HepG2 (cell line): ENCODE measurements at regions not wholly inside any gene's neighbourhood (a gene's known extent, or its start where the extent isn't known, plus 50 kb on each side); places are given as distances from the start of the nearest gene placed in this dataset.

ENCODE experiments used
- ATAC-seq: fragments of 200-7000 bp; cut with Tn5 transposase; 3 replicates; pipeline ENCODE4 v1.9.1; 2020; ENCODE audit warnings: mild to moderate bottlenecking, moderate library complexity
- BruUV-seq: library from RNA; stranded (reverse); fragments of 400-500 nt; replicated peaks from 2 replicates; lab custom pipeline; 2021; lab: Mats Ljungman, UMichigan
- CTCF ChIA-PET: fragments of 300-600 bp; formaldehyde crosslinking; extraction: SDS; loops from one replicate; lab custom pipeline; 2021; ENCODE audit warnings: low total read pairs, inconsistent platforms, low intra/inter-chr PET ratio; lab: Yijun Ruan, JAX
- POLR2A ChIA-PET: fragments of 350-600 bp; sonication (Branson Sonifier 250); formaldehyde crosslinking; loops from one replicate; lab custom pipeline; 2020; ENCODE audit warnings: antibody characterized with exemption, inconsistent platforms; lab: Yijun Ruan, JAX
- DNase-seq: peaks from one replicate; pipeline ENCODE4 v3.0.0-alpha.2; 2015; ENCODE audit warnings: low spot score
- FAIRE-seq: peaks from 3 replicates; lab custom pipeline; 2011; peaks lifted over from hg19 to GRCh38; lab: Jason Lieb, UNC
- H2AFZ ChIP-seq: one replicate; pipeline ENCODE4 v1.6.1; 2011; ENCODE audit warnings: low read length, inconsistent platforms
- H3K27ac ChIP-seq: fragments of 300-600 bp; 3 replicates; pipeline ENCODE4 v1.8.0; 2011; ENCODE audit warnings: mixed run types, mild to moderate bottlenecking, mixed read lengths, low read length, inconsistent platforms; ENCODE audit not compliant: insufficient read depth; ENCODE audit errors: extremely low read length
- H3K27me3 ChIP-seq, 2 experiments: fragments of 200-600 bp in 1 of 2; 2 replicates in 1 of 2; 3 replicates in 1 of 2; pipeline versions ENCODE4 v1.6.0 to v1.8.0; 2011; ENCODE audit warnings: low read length in 2 of 2, mild to moderate bottlenecking in 2 of 2, moderate library complexity in 2 of 2, inconsistent platforms in 1 of 2; ENCODE audit not compliant: insufficient read depth in 2 of 2, control insufficient read depth in 1 of 2
- H3K36me3 ChIP-seq, 2 experiments: fragments of 200-600 bp in 1 of 2; replicated peaks in 1 of 2; 2 replicates in 1 of 2; 3 replicates in 1 of 2; pipeline versions ENCODE4 v1.5.1 to v1.8.0; 2011; ENCODE audit warnings: low read length in 2 of 2, inconsistent platforms in 1 of 2; ENCODE audit not compliant: insufficient read depth in 2 of 2, control insufficient read depth in 1 of 2
- H3K4me1 ChIP-seq: 2 replicates; pipeline ENCODE4 v1.5.1; 2012; ENCODE audit warnings: low read length, inconsistent platforms; ENCODE audit not compliant: insufficient read depth
- H3K4me2 ChIP-seq: 2 replicates; pipeline ENCODE4 v1.6.0; 2011; ENCODE audit warnings: low read depth, low read length, inconsistent platforms
- H3K4me3 ChIP-seq, 3 experiments: fragments of 200-600 bp in 1 of 3; sonication (generic), shearing (Covaris generic) in 1 of 3; replicated peaks in 1 of 3; 2 replicates each; pipeline ENCODE4 v1.5.1; 2011 to 2016; ENCODE audit warnings: low read length in 3 of 3, inconsistent platforms in 2 of 3, low read depth in 2 of 3, mild to moderate bottlenecking in 2 of 3, control low read depth in 1 of 3, mixed read lengths in 1 of 3; ENCODE audit not compliant: insufficient read depth in 1 of 3
- H3K79me2 ChIP-seq: one replicate; pipeline ENCODE4 v1.6.1; 2011; ENCODE audit warnings: low read length, inconsistent platforms; ENCODE audit not compliant: insufficient read depth
- H3K9ac ChIP-seq: 2 replicates; pipeline ENCODE4 v1.6.0; 2011; ENCODE audit warnings: mild to moderate bottlenecking, low read depth, low read length, inconsistent platforms; ENCODE audit not compliant: insufficient read depth
- H3K9me3 ChIP-seq: 2 replicates; pipeline ENCODE4 v1.5.1; 2012; ENCODE audit warnings: mild to moderate bottlenecking, low read length
- H4K20me1 ChIP-seq: 2 replicates; pipeline ENCODE4 v1.6.0; 2011; ENCODE audit warnings: inconsistent platforms, mild to moderate bottlenecking, low read length, moderate library complexity; ENCODE audit not compliant: insufficient read depth
- ZBTB8A ChIP-seq: sonication (generic); formaldehyde crosslinking; IDR thresholded peaks from 2 replicates; pipeline ENCODE4 v1.4.0; 2020; ENCODE audit warnings: mild to moderate bottlenecking, low read depth, missing genetic modification reagents, borderline replicate concordance
- ZFP1 ChIP-seq: IDR thresholded peaks from 2 replicates; pipeline ENCODE4 v1.6.1; 2016
- ZNF564 ChIP-seq: sonication (generic); formaldehyde crosslinking; IDR thresholded peaks from 2 replicates; pipeline ENCODE4 v1.8.1; 2023; ENCODE audit warnings: mild to moderate bottlenecking, missing genetic modification reagents
- WGBS: methylation state at CpG from one replicate; pipeline ENCODE4 v1.1.6; 2017; ENCODE audit warnings: low lambda C conversion rate; 5-methylcytosine and 5-hydroxymethylcytosine counted together
- in situ Hi-C: cut with HindIII; loops from 2 replicates; pipeline ENCODE4 v1.10.0; 2017; ENCODE audit warnings: low pct_unique_long_range_greater_than_20kb; ENCODE audit not compliant: extremely low pct_ligation_motif_present
- intact Hi-C: fragments of 100-400 bp; cut with micrococcal nuclease; formaldehyde crosslinking; loops from one replicate; pipeline ENCODE4 v1.10.0; 2022; ENCODE audit not compliant: unreplicated experiment
- TF ChIP-seq, protein P1 (sequence below): sonication (generic); formaldehyde crosslinking; IDR thresholded peaks from 2 replicates; pipeline ENCODE4 v1.8.1; 2023; ENCODE audit warnings: missing genetic modification reagents, inconsistent platforms, borderline replicate concordance
- TF ChIP-seq, protein P2 (sequence below): sonication (generic); formaldehyde crosslinking; IDR thresholded peaks from 2 replicates; pipeline ENCODE4 v1.4.0; 2020; ENCODE audit warnings: missing genetic modification reagents, borderline replicate concordance
- TF ChIP-seq, protein P3 (sequence below): fragments of 450-650 bp; IDR thresholded peaks from 2 replicates; pipeline ENCODE4 v1.6.1; 2016
- TF ChIP-seq, protein P4 (sequence below), 2 experiments: fragments of 450-650 bp in 1 of 2; sonication (generic) in 1 of 2; formaldehyde crosslinking; IDR thresholded peaks; 2 replicates each; pipeline versions ENCODE4 v1.5.0 to v1.8.0; 2020 to 2022; ENCODE audit warnings: mild to moderate bottlenecking in 1 of 2, missing genetic modification reagents in 1 of 2

DNA sequence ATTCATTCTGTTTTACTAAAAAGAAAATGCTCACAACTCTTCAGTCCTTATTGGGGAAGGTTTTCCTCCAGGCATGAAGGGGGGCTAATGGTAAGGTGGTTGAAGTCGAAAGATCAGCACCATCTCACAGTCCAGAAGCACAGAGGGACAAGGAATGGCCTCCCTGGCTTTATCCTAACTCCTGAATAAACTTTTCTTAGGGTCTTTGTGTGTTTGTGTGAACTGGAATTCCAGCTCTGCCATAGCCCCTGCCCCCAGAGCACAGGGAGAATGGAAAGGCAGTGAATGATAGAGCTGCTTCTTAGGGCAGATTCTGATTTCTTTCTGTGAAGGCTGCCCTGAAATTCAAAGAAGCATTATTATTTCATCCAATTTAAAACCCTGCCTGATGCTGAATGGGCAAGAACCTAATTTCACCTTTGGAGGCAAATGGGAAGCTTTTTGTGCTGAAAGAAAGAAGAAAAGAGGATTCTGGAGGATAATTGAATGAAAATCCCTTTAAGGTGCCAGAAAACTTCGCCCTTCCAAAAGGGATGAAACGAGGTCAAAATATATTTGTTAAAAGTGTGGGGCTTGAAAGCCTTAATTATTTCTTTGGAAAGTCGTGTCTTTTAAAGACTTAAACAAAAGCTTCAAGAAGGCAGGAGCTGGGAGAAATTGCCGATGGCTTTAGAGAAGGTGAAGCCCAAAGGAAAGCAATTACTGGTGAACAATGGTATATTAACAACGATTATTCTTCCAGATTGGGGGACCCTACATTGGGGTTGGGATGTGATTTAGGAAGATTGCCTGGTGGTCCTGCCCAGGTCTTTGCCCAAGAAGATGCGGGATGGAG lies 259.9 kb upstream of the RGMA start:
- Histone ChIP-seq H3K4me2 (no peak overlapping the region), H3K79me2 (no peaks in the 10 kb centered on the region), H3K27ac (no peak overlapping the region), H3K9ac (no peak overlapping the region), H3K27me3 (peaks cover 2 to 37% of the 10 kb centered on the region in 2 experiments; a peak in 2 of 5 replicates), H2AFZ (no peak overlapping the region), H3K36me3 (no peaks in the 10 kb centered on the region), H4K20me1 (no peaks in the 10 kb centered on the region), H3K4me1 (no peaks in the 10 kb centered on the region), H3K9me3 (no peaks in the 10 kb centered on the region), H3K4me3 (no peak overlapping the region)
- ChIA-PET POLR2A (no interaction called here), CTCF (no interaction called here)
- in situ Hi-C loops: loop anchor here (25.0 kb wide), 1 partner anchor 262 kb away; the partner anchor contains the start of gene RGMA
- TF ChIP-seq ZBTB8A (no peak), ZFP1 (CRISPR knock-in tag) (no peak), ZNF564 (no peak)
- TF ChIP-seq, protein P1, sequence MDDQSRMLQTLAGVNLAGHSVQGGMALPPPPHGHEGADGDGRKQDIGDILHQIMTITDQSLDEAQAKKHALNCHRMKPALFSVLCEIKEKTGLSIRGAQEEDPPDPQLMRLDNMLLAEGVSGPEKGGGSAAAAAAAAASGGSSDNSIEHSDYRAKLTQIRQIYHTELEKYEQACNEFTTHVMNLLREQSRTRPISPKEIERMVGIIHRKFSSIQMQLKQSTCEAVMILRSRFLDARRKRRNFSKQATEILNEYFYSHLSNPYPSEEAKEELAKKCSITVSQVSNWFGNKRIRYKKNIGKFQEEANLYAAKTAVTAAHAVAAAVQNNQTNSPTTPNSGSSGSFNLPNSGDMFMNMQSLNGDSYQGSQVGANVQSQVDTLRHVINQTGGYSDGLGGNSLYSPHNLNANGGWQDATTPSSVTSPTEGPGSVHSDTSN (CRISPR knock-in tag): no peak
- TF ChIP-seq, protein P2, sequence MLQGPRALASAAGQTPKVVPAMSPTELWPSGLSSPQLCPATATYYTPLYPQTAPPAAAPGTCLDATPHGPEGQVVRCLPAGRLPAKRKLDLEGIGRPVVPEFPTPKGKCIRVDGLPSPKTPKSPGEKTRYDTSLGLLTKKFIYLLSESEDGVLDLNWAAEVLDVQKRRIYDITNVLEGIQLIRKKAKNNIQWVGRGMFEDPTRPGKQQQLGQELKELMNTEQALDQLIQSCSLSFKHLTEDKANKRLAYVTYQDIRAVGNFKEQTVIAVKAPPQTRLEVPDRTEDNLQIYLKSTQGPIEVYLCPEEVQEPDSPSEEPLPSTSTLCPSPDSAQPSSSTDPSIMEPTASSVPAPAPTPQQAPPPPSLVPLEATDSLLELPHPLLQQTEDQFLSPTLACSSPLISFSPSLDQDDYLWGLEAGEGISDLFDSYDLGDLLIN: no peak
- TF ChIP-seq, protein P3, sequence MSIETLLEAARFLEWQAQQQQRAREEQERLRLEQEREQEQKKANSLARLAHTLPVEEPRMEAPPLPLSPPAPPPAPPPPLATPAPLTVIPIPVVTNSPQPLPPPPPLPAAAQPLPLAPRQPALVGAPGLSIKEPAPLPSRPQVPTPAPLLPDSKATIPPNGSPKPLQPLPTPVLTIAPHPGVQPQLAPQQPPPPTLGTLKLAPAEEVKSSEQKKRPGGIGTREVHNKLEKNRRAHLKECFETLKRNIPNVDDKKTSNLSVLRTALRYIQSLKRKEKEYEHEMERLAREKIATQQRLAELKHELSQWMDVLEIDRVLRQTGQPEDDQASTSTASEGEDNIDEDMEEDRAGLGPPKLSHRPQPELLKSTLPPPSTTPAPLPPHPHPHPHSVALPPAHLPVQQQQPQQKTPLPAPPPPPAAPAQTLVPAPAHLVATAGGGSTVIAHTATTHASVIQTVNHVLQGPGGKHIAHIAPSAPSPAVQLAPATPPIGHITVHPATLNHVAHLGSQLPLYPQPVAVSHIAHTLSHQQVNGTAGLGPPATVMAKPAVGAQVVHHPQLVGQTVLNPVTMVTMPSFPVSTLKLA: no peak
- TF ChIP-seq, protein P4, sequence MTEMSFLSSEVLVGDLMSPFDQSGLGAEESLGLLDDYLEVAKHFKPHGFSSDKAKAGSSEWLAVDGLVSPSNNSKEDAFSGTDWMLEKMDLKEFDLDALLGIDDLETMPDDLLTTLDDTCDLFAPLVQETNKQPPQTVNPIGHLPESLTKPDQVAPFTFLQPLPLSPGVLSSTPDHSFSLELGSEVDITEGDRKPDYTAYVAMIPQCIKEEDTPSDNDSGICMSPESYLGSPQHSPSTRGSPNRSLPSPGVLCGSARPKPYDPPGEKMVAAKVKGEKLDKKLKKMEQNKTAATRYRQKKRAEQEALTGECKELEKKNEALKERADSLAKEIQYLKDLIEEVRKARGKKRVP (CRISPR knock-in tag; IDR thresholded peaks at IDR 0.05): no peak
- no peak for FAIRE-seq
- ATAC-seq: no peak
- DNase-seq: no peak
- no TSS peak for BruUV-seq
- intact Hi-C loops: no loop called here
- 2% methylated on average over 7 of the region's 7 CpGs for WGBS
